Liver (tissue), 8 donors: ENCODE measurements at regions not wholly inside any gene's neighbourhood (a gene's known extent, or its start where the extent isn't known, plus 50 kb on each side); places are given as distances from the start of the nearest gene placed in this dataset.

ENCODE experiments used
- DNase-seq: peaks from one replicate; pipeline ENCODE4 v3.0.0-alpha.2; 2017; ENCODE audit warnings: low spot score
- H3K27ac ChIP-seq, 2 donors: one replicate each; pipeline ENCODE4 v1.7.0; 2013; ENCODE audit warnings: inconsistent platforms in 2 of 2, low read length in 2 of 2, control low read depth in 1 of 2, low read depth in 1 of 2, mild to moderate bottlenecking in 1 of 2
- H3K27me3 ChIP-seq, 4 donors: one replicate each; pipeline versions ENCODE4 v1.6.1 to v1.7.0; 2013; ENCODE audit warnings: low read length in 3 of 4, inconsistent platforms in 1 of 4, mild to moderate bottlenecking in 1 of 4, moderate library complexity in 1 of 4; ENCODE audit not compliant: control insufficient read depth in 4 of 4, insufficient read depth in 4 of 4
- H3K36me3 ChIP-seq, 4 donors: one replicate each; pipeline versions ENCODE4 v1.6.1 to v1.7.0; 2013; ENCODE audit warnings: low read length in 3 of 4, mild to moderate bottlenecking in 3 of 4, low read depth in 1 of 4, moderate library complexity in 1 of 4; ENCODE audit not compliant: control insufficient read depth in 4 of 4, insufficient read depth in 3 of 4
- H3K4me1 ChIP-seq, 4 donors: one replicate each; pipeline versions ENCODE4 v1.6.1 to v1.7.0; 2013; ENCODE audit warnings: low read length in 3 of 4, mild to moderate bottlenecking in 3 of 4, moderate library complexity in 1 of 4; ENCODE audit not compliant: control insufficient read depth in 4 of 4, insufficient read depth in 4 of 4
- H3K4me3 ChIP-seq, 3 donors: one replicate each; pipeline versions ENCODE4 v1.6.1 to v1.7.0; 2013; ENCODE audit warnings: low read length in 3 of 3, control low read depth in 1 of 3, low read depth in 1 of 3, mild to moderate bottlenecking in 1 of 3
- H3K9ac ChIP-seq, 2 donors: one replicate each; pipeline ENCODE4 v1.7.0; 2013; ENCODE audit warnings: low read length in 2 of 2, mild to moderate bottlenecking in 2 of 2, moderate library complexity in 2 of 2, control low read depth in 1 of 2, low read depth in 1 of 2
- H3K9me3 ChIP-seq, 4 donors: one replicate each; pipeline versions ENCODE4 v1.6.1 to v1.7.0; 2013; ENCODE audit warnings: low read length in 3 of 4; ENCODE audit not compliant: control insufficient read depth in 4 of 4
- CTCF ChIP-seq: fragments of 150-350 bp; IDR thresholded peaks from 2 replicates; pipeline ENCODE4 v1.5.1; 2017; ENCODE audit warnings: improper control_type of control experiment, low read depth, low read length; ENCODE audit not compliant: missing input control
- EGR1 ChIP-seq, 2 donors: IDR thresholded peaks; 2 replicates each; pipeline ENCODE4 v1.6.1; 2016 to 2018; ENCODE audit warnings: antibody characterized with exemption in 2 of 2, low read depth in 2 of 2
- FOXA1 ChIP-seq: IDR thresholded peaks from 2 replicates; pipeline ENCODE4 v1.6.1; 2016; ENCODE audit warnings: antibody characterized with exemption
- FOXA2 ChIP-seq: IDR thresholded peaks from 2 replicates; pipeline ENCODE4 v1.6.1; 2016; ENCODE audit warnings: antibody characterized with exemption
- GABPA ChIP-seq, 2 donors: IDR thresholded peaks in 1 of 2; conservative IDR thresholded peaks in 1 of 2; 2 replicates each; pipeline ENCODE4 v1.6.1; 2016; ENCODE audit warnings: antibody characterized with exemption in 2 of 2, mild to moderate bottlenecking in 1 of 2, moderate library complexity in 1 of 2
- HNF4A ChIP-seq, 2 donors: conservative IDR thresholded peaks; 2 replicates each; pipeline ENCODE4 v1.6.1; 2016; ENCODE audit warnings: antibody characterized with exemption in 2 of 2, mild to moderate bottlenecking in 2 of 2
- HNF4G ChIP-seq: IDR thresholded peaks from 2 replicates; pipeline ENCODE4 v1.6.1; 2016; ENCODE audit warnings: antibody characterized with exemption
- JUND ChIP-seq, 2 donors: IDR thresholded peaks; 2 replicates each; pipeline ENCODE4 v1.6.1; 2016; ENCODE audit warnings: antibody characterized with exemption in 2 of 2
- NR2F2 ChIP-seq: IDR thresholded peaks from 2 replicates; pipeline ENCODE4 v1.6.1; 2016; ENCODE audit warnings: antibody characterized with exemption
- RAD21 ChIP-seq, 2 donors: IDR thresholded peaks; 2 replicates each; pipeline ENCODE4 v1.6.1; 2016; ENCODE audit warnings: antibody characterized with exemption in 2 of 2, mild to moderate bottlenecking in 2 of 2
- RXRA ChIP-seq, 2 donors: IDR thresholded peaks; 2 replicates each; pipeline ENCODE4 v1.6.1; 2017 to 2018; ENCODE audit warnings: antibody characterized with exemption in 2 of 2, mild to moderate bottlenecking in 1 of 2
- TAF1 ChIP-seq: conservative IDR thresholded peaks from 2 replicates; pipeline ENCODE4 v1.6.1; 2016; ENCODE audit warnings: antibody characterized with exemption, mild to moderate bottlenecking
- YY1 ChIP-seq: IDR thresholded peaks from 2 replicates; pipeline ENCODE4 v1.6.1; 2016; ENCODE audit warnings: antibody characterized with exemption, mild to moderate bottlenecking
- ZBTB33 ChIP-seq: IDR thresholded peaks from 2 replicates; pipeline ENCODE4 v1.6.1; 2016; ENCODE audit warnings: antibody characterized with exemption
- WGBS: extraction: QIAGEN DNeasy Blood & Tissue Kit; methylation state at CpG from one replicate; pipeline ENCODE4 v1.1.7; 2013; 5-methylcytosine and 5-hydroxymethylcytosine counted together
- TF ChIP-seq, protein P1 (sequence below): IDR thresholded peaks from 2 replicates; pipeline ENCODE4 v1.6.1; 2016; ENCODE audit warnings: antibody characterized with exemption
- TF ChIP-seq, protein P2 (sequence below): IDR thresholded peaks from 2 replicates; pipeline ENCODE4 v1.6.1; 2016; ENCODE audit warnings: antibody characterized with exemption, mild to moderate bottlenecking
- donor health status: healthy.
- donor health status: healthy.
- donor health status: healthy.
- donor health status: healthy.
- donor health status: healthy.

DNA sequence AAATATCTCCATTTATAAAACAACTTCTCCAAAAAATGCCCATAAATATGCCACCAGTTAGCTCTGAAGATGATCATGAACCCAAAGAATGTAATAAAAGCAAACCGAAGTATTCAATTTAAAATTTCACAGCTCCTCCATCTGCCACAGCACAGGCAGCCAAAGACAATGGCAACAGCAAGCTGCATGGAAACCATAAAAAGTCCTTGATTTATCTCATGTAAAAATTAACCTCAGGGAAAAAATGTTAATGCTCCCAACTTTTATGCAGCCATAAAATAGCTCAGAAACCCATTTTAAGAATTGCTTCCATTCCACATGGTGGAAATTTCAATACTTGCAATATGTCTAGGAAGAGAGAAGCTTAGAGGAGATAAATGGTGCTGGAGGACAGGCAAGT is 132.3 kb upstream of the ARHGEF9 start:
- TF ChIP-seq, protein P1, sequence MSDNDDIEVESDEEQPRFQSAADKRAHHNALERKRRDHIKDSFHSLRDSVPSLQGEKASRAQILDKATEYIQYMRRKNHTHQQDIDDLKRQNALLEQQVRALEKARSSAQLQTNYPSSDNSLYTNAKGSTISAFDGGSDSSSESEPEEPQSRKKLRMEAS, result no peak
- TF ChIP-seq TAF1, result no peak
- no peak for TF ChIP-seq HNF4G
- no peaks in the 10 kb centered on the region for H3K27me3 ChIP-seq
- H3K9ac ChIP-seq, result no peak overlapping the region
- no peak overlapping the region for H3K27ac ChIP-seq
- H3K4me3 ChIP-seq, result no peak overlapping the region
- DNase-seq, result no peak
- no peaks in the 10 kb centered on the region for H3K36me3 ChIP-seq
- no peaks in the 10 kb centered on the region for H3K4me1 ChIP-seq
- WGBS, result 86% methylated on average over 1 of the region's 1 CpG
- H3K9me3 ChIP-seq, result peaks cover 0 to 13% (median 5%) of the 10 kb centered on the region in 4 donors

DNA sequence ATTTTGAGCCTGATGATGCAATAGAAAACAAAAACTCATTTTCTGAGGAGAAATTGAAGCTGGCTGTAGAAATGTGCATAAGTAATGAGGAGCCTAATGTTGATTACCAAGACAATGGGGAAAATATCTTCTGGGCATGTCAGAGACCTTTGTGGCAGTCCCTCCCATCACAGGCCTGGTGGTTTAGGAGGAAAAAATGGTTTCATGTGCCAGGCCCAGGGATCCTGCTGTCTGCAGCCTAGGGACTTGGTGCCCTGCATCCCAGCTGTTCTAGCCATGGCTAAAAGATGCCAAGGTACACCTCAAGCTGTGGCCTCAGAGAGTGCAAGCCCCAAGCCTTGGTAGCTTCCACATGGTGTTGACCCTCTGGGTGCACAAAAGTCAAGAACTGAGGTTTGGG is 128.7 kb upstream of the ARHGEF9 start:
- no peak overlapping the region for H3K9ac ChIP-seq
- H3K9me3 ChIP-seq, result peaks cover 0 to 13% (median 5%) of the 10 kb centered on the region in 4 donors
- H3K36me3 ChIP-seq, result no peaks in the 10 kb centered on the region
- no peaks in the 10 kb centered on the region for H3K27me3 ChIP-seq
- no peak for TF ChIP-seq EGR1 (IDR thresholded peaks at IDR 0.05; ENCODE audit: low read depth in 2 of 2)
- TF ChIP-seq FOXA2, result no peak
- TF ChIP-seq ZBTB33, result no peak
- TF ChIP-seq JUND (IDR thresholded peaks at IDR 0.05), result no peak
- TF ChIP-seq FOXA1, result no peak
- TF ChIP-seq YY1, result no peak
- TF ChIP-seq NR2F2, result no peak
- TF ChIP-seq RAD21 (IDR thresholded peaks at IDR 0.05), result no peak
- TF ChIP-seq RXRA (IDR thresholded peaks at IDR 0.05), result no peak
- TF ChIP-seq GABPA (IDR thresholded peaks at IDR 0.05 in 1 of 2, conservative IDR thresholded peaks at IDR 0.05 in 1 of 2), result no peak
- no peak for TF ChIP-seq CTCF
- TF ChIP-seq HNF4A (conservative IDR thresholded peaks at IDR 0.05), result no peak
- TF ChIP-seq, protein P2, sequence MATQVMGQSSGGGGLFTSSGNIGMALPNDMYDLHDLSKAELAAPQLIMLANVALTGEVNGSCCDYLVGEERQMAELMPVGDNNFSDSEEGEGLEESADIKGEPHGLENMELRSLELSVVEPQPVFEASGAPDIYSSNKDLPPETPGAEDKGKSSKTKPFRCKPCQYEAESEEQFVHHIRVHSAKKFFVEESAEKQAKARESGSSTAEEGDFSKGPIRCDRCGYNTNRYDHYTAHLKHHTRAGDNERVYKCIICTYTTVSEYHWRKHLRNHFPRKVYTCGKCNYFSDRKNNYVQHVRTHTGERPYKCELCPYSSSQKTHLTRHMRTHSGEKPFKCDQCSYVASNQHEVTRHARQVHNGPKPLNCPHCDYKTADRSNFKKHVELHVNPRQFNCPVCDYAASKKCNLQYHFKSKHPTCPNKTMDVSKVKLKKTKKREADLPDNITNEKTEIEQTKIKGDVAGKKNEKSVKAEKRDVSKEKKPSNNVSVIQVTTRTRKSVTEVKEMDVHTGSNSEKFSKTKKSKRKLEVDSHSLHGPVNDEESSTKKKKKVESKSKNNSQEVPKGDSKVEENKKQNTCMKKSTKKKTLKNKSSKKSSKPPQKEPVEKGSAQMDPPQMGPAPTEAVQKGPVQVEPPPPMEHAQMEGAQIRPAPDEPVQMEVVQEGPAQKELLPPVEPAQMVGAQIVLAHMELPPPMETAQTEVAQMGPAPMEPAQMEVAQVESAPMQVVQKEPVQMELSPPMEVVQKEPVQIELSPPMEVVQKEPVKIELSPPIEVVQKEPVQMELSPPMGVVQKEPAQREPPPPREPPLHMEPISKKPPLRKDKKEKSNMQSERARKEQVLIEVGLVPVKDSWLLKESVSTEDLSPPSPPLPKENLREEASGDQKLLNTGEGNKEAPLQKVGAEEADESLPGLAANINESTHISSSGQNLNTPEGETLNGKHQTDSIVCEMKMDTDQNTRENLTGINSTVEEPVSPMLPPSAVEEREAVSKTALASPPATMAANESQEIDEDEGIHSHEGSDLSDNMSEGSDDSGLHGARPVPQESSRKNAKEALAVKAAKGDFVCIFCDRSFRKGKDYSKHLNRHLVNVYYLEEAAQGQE, result no peak
- no peak for TF ChIP-seq HNF4G
- TF ChIP-seq, protein P1, result no peak
- H3K4me3 ChIP-seq, result no peak overlapping the region
- DNase-seq, result no peak
- H3K27ac ChIP-seq, result no peak overlapping the region
- H3K4me1 ChIP-seq, result no peaks in the 10 kb centered on the region
